ENCODE measurements at regions not wholly inside any gene's neighbourhood (a gene's known extent, or its start where the extent isn't known, plus 50 kb on each side); places are given as distances from the start of the nearest gene placed in this dataset.

DNA sequence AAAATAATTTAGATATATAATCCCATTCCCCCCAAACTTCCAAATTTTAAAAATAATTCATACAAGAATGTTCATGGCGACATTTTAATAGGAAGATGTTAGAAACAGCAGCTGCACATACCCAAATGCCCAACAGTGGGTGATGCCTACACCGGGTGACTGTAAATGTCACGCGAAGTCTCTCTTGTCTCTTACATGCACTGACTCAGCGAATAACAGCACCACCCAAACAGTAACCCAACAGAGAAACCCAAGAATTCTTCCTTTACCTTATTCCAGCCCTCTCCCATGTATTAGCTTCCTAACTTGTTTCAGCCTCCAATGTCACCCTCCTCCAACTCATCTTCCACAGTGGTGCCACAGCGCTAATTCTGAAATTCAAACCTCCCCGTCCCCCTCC, 74.5 kb upstream of the E2F3 start:
- DNase-seq (ENCODE audit: low read depth, low spot score): no peak
- CTCF ChIA-PET: interaction anchor here (1.2 kb wide), 1 partner anchor 201 kb away, joined by 5 read pairs; no protein-coding TSS in a partner anchor
- Histone ChIP-seq H3K27me3 (ENCODE audit: control insufficient read depth, insufficient read depth, low read length) (no peaks in the 10 kb centered on the region), H3K27ac (ENCODE audit: low read depth, low read length) (no peak overlapping the region), H3K4me3 (ENCODE audit: low read depth, low read length) (no peak overlapping the region), H3K9me3 (ENCODE audit: control insufficient read depth, insufficient read depth, low read length) (no peaks in the 10 kb centered on the region)
- TF ChIP-seq, protein P1, sequence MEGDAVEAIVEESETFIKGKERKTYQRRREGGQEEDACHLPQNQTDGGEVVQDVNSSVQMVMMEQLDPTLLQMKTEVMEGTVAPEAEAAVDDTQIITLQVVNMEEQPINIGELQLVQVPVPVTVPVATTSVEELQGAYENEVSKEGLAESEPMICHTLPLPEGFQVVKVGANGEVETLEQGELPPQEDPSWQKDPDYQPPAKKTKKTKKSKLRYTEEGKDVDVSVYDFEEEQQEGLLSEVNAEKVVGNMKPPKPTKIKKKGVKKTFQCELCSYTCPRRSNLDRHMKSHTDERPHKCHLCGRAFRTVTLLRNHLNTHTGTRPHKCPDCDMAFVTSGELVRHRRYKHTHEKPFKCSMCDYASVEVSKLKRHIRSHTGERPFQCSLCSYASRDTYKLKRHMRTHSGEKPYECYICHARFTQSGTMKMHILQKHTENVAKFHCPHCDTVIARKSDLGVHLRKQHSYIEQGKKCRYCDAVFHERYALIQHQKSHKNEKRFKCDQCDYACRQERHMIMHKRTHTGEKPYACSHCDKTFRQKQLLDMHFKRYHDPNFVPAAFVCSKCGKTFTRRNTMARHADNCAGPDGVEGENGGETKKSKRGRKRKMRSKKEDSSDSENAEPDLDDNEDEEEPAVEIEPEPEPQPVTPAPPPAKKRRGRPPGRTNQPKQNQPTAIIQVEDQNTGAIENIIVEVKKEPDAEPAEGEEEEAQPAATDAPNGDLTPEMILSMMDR (IDR thresholded peaks at IDR 0.05; ENCODE audit: low read depth, low read length): no peak
- POLR2A ChIA-PET: no interaction called here

GRCh38 chr6:20328266-20328923, 73.3 kb upstream of the E2F3 start:
- Histone ChIP-seq H3K27ac (ENCODE audit: low read depth, low read length) (no peak overlapping the region), H3K9me3 (ENCODE audit: control insufficient read depth, insufficient read depth, low read length) (no peaks in the 10 kb centered on the region), H3K27me3 (ENCODE audit: control insufficient read depth, insufficient read depth, low read length) (no peaks in the 10 kb centered on the region), H3K4me3 (ENCODE audit: low read depth, low read length) (no peak overlapping the region)
- ChIA-PET POLR2A (no interaction called here), CTCF (no interaction called here)
- TF ChIP-seq, protein P1 (IDR thresholded peaks at IDR 0.05; ENCODE audit: low read depth, low read length): no peak
- no peak for DNase-seq (ENCODE audit: low read depth, low spot score)

- POLR2A ChIA-PET: no interaction called here
- Histone ChIP-seq H3K27ac (ENCODE audit: low read depth, low read length) (no peak overlapping the region), H3K9me3 (ENCODE audit: control insufficient read depth, insufficient read depth, low read length) (no peaks in the 10 kb centered on the region), H3K4me3 (ENCODE audit: low read depth, low read length) (no peak overlapping the region), H3K27me3 (ENCODE audit: control insufficient read depth, insufficient read depth, low read length) (peaks cover 4% of the 10 kb centered on the region)
- CTCF ChIA-PET: no interaction called here
- TF ChIP-seq, protein P1 (IDR thresholded peaks at IDR 0.05; ENCODE audit: low read depth, low read length): no peak
- no peak for DNase-seq (ENCODE audit: low read depth, low spot score)
These were observed 72.8 kb upstream of the E2F3 start for GRCh38 chr6:20328924-20329300.

DNA sequence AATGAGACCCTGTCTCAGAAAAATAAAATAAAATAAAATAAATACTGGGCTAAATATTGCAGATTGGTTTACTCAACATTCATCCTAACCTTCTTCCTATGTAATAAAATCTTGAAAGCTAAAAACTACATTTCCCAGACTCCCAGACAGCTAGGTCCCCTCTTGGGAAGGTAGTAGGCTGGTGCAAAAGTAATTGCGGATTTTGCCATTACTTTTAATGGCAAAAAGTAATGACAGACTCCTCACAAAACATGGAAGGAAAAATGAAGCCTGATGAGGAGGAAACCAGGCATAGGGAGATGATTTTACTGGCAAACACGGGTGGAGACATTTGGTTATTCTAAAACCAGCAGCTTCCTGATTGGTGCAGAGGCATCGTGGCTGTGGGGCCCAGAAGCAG, 70.6 kb upstream of the E2F3 start:
- DNase-seq (ENCODE audit: low read depth, low spot score): no peak
- Histone ChIP-seq H3K27me3 (ENCODE audit: control insufficient read depth, insufficient read depth, low read length) (peaks cover 6% of the 10 kb centered on the region), H3K27ac (ENCODE audit: low read depth, low read length) (no peak overlapping the region), H3K4me3 (ENCODE audit: low read depth, low read length) (no peak overlapping the region), H3K9me3 (ENCODE audit: control insufficient read depth, insufficient read depth, low read length) (no peaks in the 10 kb centered on the region; the same call in 1 of the 2 replicates)
- ChIA-PET CTCF (interaction anchor here (0.6 kb wide), 1 partner anchor 197 kb away, joined by 5 read pairs; no protein-coding TSS in a partner anchor), POLR2A (no interaction called here)
- TF ChIP-seq, protein P1 (IDR thresholded peaks at IDR 0.05; ENCODE audit: low read depth, low read length): no peak

- Histone ChIP-seq H3K27ac (ENCODE audit: low read depth, low read length) (no peak overlapping the region), H3K27me3 (ENCODE audit: control insufficient read depth, insufficient read depth, low read length) (peaks cover 6% of the 10 kb centered on the region), H3K4me3 (ENCODE audit: low read depth, low read length) (no peak overlapping the region), H3K9me3 (ENCODE audit: control insufficient read depth, insufficient read depth, low read length) (no peaks in the 10 kb centered on the region; the same call in 1 of the 2 replicates)
- CTCF ChIA-PET: no interaction called here
- TF ChIP-seq, protein P1 (IDR thresholded peaks at IDR 0.05; ENCODE audit: low read depth, low read length): no peak
- POLR2A ChIA-PET: no interaction called here
- no peak for DNase-seq (ENCODE audit: low read depth, low spot score)
These were observed 70.1 kb upstream of the E2F3 start for GRCh38 chr6:20331625-20332024.

All from AG04450 (cell line).